Stimulated activated CD4-positive, alpha-beta T cell treated with anti-CD3 and anti-CD28 coated beads, Interleukin-1b, Interleukin-23, amount 100 ng/mL, for 1 hour (primary cell): ENCODE measurements at regions not wholly inside any gene's neighbourhood (a gene's known extent, or its start where the extent isn't known, plus 50 kb on each side); places are given as distances from the start of the nearest gene placed in this dataset.
"Not testable (repeated sequence)": the region's sequence is repeated elsewhere in the genome, so short reads cannot be mapped to it uniquely, and the experiment has no call there.

Experiments used
- DNase-seq, 2 donors: peaks; one replicate each; pipeline ENCODE4 v3.0.0-alpha.2; 2020; ENCODE audit warnings: low read depth in 2 of 2

DNA sequence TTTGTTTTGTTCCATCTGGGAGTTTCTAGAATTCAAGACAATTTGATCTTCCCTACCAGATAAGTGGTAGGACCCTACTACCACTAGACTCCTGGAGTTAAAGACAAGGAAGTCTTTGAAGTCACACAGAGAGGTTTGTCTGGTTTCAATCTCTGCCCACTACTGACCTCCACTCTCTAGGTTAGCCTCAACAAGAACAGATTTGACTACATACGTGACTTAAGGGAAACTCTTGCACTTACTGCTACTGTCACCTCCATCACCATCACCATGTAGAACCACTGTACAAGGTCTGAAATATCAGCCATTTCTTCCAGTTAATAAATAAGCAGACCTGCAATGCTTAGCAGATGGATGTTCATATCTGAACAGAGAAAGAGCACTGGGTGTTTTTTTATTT, 148.3 kb upstream of the ARHGEF26 start:
- DNase-seq = no peak

DNA sequence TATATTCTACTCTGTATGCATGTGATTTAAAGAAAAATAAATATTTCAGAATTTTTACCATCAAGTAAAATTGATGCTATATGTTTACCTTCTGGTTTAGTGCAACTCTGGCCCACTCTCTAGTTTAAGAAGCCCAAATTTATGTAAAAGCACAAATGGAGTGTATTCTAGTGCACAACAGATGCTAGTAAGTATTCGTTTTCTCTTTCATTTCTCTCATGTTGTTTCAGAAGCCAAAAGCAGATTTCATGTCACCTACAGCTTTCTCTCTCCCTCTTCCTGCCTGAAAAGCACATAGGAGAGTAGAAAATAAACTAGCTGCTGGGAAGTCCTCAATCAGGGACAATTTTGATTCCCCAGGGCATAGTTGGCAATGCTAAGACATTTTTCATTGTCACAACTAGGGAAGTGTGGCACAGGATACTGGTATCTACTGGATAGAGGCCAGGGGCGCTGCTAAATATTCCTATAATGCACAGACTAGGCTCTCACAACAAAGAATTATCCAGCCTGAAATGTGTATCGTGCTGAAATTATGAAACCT, 147.4 kb upstream of the ARHGEF26 start:
- DNase-seq = no peak

DNA sequence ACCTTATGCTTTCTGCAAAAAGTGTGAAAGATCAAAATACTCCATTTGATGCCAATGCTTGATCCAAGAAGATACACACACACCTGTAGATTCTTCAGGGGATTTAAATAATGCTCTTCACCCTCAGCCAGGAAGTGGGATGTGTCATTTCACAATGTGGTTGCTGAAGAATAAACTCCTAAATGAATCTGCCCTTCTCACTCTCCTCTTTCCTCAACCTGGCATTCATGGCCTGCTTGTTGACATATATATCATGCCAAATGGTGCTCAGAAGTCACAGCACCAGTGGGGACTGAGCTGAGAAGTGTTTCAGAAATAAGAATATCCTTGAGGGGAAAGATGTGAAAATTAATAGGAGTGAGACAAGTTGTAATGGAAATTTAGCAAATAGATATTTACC, 146.6 kb upstream of the ARHGEF26 start:
- DNase-seq = no peak

DNA sequence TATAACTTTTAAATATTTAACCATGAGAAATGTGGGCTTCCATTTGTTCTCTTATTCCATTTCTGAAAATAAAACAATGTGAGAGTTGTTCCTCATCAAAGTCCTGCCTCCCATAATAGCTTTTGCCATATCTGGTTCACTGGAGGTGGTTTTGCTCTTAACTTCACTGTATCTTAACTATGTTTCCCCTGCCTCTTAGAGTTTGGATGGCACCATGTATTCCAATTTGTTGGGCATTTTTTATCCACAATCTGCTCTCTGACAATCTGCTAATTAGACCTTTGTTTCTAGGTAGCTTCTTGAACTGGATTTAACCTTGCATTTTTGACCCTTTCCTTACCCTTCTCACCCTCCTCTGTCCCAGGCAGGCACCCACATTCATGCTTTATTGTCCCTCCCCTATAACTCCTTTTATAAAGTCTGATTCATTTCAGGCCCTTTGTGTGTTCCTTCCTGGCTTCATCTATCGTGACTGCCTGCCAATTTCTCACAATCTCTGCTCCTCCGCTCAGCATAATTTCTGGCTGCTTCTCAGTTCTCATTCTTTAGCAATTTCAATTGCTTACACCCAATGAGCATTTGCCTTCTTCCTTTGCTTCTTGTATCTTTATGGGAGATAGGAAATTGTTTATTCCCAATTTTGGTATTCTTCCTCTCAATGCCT, 144.2 kb upstream of the ARHGEF26 start:
- no peak for DNase-seq

DNA sequence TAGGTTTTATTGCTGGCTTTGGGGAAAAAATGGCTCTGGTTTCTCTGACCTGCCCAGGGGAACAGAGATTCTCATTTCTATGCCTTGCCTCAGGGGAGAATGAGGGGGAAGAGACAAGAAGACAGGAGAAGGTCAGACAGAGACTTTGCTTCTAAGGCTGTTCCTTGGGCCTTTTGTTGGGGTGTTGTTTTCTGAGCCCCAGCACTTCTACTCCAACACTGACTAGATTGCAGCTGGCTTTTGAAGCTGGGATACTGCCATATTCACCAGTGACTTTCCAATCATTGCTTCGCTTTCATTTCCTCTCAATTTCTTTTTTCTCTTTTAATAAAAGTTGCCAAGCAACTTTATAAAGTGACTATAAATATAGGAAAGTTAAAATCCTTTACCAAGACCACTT, 143.2 kb upstream of the ARHGEF26 start:
- no peak for DNase-seq

DNA sequence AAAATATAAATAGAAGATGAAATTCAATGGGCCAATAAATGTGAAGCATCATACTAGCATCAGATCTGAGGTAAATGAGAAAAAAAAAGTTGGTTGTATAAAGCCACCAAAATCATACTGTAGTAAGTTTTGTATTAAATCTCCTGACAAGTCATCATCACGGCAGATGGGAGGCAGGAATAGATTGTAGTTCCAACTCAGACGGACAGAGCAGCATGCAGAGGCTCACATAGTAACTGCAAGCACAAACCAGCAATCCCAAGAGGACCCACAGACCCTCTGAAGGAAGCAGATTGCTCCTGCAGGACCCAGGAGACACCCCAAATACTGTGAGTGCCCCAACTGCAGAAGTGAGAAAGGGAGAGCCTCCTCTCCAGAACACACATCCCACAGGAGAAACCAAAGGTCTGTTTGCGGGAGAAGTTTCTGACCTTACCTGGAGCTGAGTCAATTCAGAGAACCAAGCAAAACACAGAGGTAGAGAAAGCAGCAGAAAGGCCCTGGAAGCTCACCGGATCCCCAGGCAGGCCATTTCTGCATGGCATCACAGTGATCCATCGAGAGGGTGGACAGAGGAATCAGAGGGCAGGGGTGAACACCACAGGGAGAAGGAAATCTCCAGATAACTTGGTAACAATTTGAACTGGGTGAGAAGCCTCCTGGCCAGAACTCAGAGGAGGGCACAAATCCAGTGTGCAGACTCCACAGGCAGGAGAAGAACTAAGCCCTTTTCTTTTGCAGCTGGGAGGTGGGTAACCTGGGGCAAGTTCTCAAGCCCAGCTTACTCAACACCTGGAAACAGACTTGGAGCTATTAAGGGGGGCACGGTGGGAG, 141.6 kb upstream of the ARHGEF26 start:
- no peak for DNase-seq

DNA sequence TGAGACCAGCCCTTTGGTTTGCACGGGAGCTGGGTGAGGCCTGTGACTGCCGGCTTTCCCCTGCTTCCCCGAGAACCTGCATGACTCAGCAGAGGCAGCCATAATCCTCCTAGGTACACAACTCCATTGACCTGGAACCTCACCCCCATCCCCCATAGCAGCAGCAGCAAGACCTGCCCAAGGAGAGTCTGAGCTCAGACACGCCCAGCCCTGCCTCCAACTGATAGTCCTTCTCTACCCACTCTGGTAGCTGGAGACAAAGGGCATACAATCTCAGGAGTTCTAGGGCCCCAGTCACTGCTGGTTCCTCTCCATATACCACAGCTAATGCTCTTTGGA, 141.0 kb upstream of the ARHGEF26 start:
- no peak for DNase-seq

DNA sequence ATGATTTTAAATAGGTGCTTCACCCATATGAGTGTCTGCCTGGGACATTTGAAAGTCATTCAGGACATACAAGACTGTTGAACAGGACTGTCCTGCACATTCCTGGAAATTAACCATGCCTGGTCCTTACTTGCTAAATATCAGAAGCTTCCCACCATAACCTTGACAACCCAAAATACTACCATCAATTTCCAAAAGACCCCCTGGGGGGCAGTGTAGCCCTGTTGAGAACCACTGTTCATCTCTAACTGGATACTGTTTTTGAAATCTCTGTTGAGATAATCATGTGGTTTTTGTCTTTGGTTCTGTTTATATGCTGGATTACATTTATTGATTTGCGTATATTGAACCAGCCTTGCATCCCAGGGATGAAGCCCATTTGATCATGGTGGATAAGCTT, 123.8 kb upstream of the ARHGEF26 start:
- not testable (repeated sequence) for DNase-seq

DNA sequence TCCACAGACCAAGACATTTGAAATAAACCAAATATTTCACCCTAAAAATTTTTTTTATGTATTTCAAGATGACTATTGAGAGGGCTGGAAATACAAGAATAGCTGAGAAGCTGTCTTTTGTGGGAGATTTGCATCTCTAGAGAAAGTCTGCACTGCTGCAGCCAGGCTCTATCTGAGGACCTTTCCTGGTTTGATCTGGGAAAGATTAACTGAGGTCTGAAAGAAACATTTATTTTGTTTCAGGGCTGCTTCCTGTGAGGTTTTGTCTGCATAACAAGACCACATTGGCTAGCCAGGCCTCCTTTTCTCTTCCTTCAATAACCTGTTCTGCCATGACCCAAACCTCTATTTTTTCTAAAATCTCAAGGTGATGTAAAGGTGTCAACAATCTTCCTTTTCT, 117.5 kb upstream of the ARHGEF26 start:
- no peak for DNase-seq

DNA sequence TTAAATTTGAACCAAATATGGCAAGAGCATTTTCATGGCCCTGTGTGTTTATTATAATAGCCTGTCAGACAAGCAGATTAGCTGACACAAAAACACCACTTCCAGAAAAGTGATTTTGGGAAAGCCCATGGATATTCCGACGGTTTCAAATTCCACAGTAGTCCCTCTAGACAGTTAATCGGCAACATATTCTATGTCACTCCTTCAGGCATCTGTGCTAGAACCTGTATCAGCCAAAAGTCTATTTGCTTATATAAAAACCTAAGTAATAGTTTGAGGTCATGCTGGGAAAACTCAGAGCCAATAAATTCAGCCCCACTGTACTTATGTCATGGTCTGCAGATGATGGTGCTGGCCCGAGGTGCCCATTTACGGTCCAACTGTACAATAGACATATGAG, 110.2 kb upstream of the ARHGEF26 start:
- DNase-seq = no peak

DNA sequence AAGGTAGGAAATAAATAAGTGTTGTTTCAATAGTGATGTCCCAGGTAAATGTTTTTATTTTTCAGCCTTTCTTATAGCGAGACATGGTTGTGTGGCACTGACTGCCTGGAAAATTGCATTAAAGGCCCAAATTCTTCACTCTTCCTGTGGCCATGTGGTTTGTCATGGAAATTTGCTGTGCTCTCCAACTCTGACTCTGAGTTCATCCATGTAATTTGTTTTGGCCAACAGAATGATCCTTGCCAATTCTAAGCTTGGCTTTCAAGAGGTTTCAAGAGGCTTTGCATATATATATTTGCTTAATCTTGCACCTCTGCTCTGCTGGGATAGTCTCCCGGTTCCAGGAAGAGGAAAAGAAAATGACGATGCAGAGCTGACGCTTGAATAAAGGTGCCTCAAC, 107.5 kb upstream of the ARHGEF26 start:
- no peak for DNase-seq

DNA sequence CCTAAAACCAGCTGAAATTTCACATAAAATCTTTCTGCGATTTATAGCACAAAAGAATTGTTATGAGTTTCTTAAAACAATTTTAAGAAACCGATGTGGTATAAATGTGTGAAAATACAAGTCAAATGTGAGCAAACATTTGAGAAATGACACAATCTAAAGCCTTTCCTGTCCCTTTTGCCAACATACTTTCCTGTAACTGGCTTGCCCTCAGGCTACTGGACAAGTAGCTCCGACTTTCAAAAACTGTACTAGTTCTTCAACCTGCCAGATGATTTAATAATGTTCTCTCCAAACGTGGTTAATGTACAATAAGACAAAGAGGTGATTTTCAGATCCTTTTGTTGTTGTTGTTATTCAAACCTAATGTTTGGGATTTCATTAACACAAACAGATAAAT, 105.9 kb upstream of the ARHGEF26 start:
- no peak for DNase-seq

DNA sequence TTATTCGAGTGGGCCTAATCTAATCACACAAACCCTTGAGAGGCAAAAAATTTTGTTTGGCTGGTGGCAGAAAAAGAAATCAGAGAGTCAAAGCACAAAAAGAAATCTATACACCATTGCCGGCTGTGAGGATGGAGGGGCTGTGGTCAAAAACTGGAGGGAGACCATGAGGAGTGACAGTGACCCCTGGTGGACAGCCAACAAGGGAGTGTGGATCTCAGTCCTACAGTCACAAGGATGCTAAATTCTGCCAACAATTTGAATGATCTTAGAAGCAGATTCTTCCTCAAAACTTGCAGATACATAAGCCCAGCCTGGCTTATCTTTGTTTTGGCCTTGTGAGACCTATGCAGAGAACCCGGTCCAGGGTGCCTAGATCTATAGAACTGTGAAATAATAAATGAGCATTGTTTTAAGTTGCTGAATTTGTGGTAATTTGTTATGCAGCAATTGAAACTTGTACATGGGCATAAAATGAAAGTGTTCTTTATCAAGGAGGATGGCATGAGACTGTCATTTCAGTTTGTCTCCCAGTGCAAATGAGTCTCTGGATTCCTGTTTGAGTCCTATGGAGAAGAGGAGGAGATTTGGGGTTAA, 103.0 kb upstream of the ARHGEF26 start:
- DNase-seq = no peak

DNA sequence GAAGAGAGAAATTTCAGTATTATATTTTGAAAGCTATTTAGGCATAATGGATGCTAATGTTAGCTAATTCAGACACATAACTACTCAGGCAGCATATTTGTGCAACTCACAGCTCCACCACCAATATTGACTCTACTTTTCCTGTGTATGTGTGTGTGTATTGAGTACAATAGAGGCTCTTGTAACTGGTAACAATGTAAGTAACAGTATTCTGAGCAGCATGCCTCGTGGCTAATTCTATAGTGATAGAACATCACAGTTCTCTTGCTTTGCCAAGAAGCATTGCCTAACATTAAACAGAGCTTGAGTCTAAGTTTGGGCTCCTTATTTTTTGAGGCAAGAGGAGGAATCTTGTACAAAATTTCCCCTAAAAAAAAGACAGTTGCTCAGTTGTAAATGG, 98.6 kb upstream of the ARHGEF26 start:
- DNase-seq = no peak

DNA sequence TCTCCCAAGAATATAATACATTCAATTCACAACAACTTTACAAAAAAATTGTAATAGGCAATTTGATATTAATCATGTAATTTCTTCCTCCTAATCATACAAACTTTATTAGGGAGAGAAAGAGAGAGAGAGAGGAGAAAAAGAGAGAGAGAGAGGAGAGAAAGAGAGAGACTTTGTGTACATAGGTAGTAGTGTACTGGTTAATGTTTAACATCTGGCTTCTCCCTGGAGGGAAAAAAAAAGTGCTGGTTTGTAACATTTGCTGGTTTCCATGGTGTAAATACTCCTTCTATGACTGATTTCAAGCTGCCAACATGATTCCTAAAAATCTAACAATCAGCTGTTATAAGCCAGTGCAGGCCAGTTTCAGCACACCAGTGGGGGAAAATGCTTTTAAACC, 98.0 kb upstream of the ARHGEF26 start:
- no peak for DNase-seq

DNA sequence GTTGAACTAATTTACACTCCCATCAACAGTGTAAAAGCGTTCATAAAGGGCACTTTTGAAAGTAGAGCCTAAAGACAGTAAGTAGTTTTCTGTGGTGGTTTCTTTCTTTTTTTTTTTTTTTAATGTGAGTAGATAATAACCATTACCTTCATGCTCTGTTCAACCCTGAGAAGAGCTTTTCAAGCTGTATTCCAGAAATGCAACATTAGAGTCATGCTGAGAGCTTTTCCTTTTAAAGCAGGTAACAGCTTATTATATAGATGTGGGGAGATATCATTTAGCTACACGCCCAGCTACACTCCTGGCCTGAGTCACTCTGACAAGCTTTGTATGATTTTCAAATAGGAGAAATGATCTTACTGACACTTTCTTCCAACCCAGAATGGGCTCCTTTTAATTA, 96.2 kb upstream of the ARHGEF26 start:
- no peak for DNase-seq

DNA sequence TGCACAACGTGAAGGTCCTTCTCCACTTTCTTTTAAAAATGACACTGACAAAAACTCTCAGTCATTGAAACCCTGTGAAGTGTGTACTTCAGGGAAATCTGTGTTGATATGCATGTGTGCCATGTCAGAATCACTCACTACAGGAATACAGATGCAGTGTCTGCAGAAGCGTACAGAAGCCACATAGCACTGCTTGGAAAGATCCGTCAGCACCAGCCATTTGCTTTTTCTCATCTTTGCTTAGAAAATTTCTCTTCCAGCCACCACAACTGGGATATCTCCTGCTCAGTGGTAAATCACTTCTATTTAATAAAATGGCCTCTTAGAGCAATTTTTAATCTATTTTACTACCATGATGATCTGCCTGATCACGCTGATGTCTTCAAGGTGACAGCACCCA, 91.3 kb upstream of the ARHGEF26 start:
- no peak for DNase-seq

DNA sequence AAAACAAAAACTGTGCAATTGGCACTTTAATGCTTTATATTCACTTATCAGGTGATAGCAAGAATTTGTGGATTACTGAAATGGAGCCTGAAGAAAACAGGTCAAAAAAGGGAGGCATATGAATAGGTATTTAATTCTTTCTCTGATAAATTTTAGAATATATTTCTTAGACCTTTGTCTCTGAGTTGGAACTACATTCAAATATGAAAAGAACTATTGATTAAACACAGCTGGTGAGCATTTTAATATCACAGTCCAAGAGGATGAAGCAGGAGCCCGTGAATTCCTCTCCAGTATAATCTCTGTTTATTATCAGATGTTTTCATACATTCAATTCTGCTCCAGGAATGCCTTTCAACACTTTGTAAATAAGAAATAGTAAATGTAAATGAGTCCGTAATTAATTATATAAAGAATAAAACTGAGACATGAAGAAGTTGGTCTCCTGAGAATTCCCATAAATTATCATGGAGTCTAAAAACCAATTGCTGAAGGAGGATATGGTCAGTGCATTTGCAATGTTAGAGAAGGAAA, 86.3 kb upstream of the ARHGEF26 start:
- no peak for DNase-seq

DNA sequence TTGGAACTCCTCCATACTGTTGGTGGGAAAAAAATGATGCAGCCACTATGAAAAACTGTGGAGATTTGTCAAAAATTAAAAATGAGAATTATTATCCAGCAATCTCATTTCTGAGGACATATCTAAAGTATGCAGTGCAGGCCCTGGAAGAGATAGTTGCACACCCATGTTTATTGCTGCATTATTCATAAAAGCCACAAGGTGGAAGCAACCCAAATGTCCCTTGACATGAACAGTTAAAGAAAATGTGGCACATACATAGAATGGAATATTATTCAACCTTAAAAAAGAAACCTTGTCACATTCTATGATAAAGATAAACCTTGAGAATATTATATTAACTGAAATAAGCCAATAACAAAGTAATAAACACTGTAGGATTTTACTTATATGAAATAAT, 80.9 kb upstream of the ARHGEF26 start:
- no peak for DNase-seq

DNA sequence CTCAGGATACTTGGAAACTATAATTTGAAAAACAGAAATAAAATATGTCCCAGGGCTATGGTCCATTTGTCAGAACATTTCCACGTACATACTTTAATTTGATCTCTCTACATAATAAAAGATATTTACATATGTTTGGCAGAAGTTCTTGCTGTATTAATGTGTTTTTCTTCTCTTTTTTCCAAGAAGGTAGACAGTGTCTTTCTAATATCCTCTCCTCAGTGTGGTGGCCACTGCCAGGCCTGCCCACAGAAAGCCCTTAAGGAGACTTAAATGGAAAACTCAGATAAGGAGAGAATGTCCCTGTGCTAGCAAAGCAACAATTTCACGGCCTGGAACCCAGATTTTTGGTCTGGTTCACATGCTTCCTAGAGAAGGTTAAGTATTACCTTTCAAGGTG, 76.5 kb upstream of the ARHGEF26 start:
- DNase-seq = no peak

DNA sequence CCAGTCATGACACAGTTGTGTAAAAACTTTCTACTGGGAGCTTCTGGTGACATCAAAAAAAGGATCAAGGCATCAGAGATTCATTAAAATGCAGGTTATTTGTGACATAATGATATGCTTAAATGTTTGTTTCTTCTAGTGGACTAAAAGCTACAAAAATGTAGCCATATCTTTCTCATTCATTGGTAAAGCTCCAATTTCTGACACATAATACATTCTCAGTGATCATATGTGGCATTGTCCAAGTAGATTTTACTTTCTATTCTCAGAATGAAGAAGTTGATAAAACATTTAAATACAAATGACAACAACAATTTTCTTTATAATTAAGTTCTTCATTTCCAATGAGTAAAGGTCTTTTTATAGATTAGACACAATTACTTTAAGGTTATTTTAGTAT, 71.0 kb upstream of the ARHGEF26 start:
- no peak for DNase-seq

DNA sequence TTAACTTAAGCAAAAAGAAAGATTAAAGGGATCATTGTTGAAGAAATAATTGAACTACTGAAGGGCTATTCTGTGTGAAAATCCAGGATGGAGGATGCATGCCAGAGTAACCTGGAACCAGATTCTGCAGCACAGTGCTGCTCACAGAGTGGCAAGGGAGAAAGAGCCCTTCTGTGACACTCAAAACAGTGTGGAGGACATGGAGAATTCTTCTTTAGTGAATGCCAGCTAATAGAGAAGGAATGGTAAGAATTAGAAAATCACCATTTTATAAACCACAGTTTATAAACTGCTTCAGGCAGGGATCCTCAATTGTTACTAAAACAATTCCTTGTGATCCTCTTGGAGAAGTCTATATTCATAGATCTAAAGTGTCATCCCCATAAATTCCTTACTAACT, 70.4 kb upstream of the ARHGEF26 start:
- DNase-seq = no peak

DNA sequence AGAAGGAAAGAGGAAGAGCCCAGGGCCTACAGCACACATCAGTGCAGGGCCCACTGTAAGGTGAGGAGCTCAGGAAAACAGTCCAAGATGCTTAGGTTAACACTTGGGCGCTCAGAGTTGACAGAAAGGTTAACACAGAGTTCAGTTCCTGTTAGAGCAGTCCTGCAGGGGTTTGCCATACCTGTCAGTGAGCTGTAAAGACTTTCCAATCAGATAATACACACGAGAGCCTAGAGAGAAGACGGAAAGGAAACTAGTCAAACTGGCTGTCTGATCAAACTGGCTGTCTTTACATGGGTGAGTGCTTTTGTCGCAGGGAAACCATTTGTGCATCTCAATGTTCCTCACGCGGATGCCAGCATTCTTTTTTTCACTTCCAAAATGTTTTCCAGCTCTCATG, 61.4 kb upstream of the ARHGEF26 start:
- no peak for DNase-seq
